ENCODE measurements at regions not wholly inside any gene's neighbourhood (a gene's known extent, or its start where the extent isn't known, plus 50 kb on each side); places are given as distances from the start of the nearest gene placed in this dataset.

- Histone ChIP-seq H2AFZ (ENCODE audit: low read depth, low read length) (no peak overlapping the region), H3K9ac (ENCODE audit: low read length) (no peak overlapping the region), H3K36me3 (ENCODE audit: insufficient read depth, low read length) (no peaks in the 10 kb centered on the region), H3K9me2 (ENCODE audit: insufficient read depth, low read length) (no peaks in the 10 kb centered on the region), H3K79me2 (replicated peaks; ENCODE audit: insufficient read depth, low read length) (no peaks in the 10 kb centered on the region), H3K27me3 (ENCODE audit: insufficient read depth, low read depth, low read length) (no peaks in the 10 kb centered on the region), H3K4me3 (ENCODE audit: low read length) (no peak overlapping the region), H3K4me2 (ENCODE audit: low read length) (no peak overlapping the region), H3K9me3 (ENCODE audit: low read length) (no peaks in the 10 kb centered on the region), H3F3A (ENCODE audit: insufficient read depth, low read length, poor library complexity, severe bottlenecking) (no peaks in the 10 kb centered on the region), H3K27ac (ENCODE audit: low read length) (no peak overlapping the region), H4K20me1 (ENCODE audit: insufficient read depth) (no peaks in the 10 kb centered on the region)
- TF ChIP-seq RAD21 (conservative IDR thresholded peaks at IDR 0.05) (no peak), CTCF (IDR thresholded peaks at IDR 0.05; ENCODE audit: poor library complexity, severe bottlenecking) (no peak), SMC3 (conservative IDR thresholded peaks at IDR 0.05; ENCODE audit: poor library complexity) (no peak), EZH2 (IDR thresholded peaks at IDR 0.05; ENCODE audit: borderline replicate concordance, insufficient read depth, low read length, poor library complexity, severe bottlenecking) (no peak), MXI1 (conservative IDR thresholded peaks at IDR 0.05; ENCODE audit: poor library complexity, severe bottlenecking) (no peak), POLR2AphosphoS5 (IDR thresholded peaks at IDR 0.05) (no peak), TAF1 (IDR thresholded peaks at IDR 0.05; ENCODE audit: low read depth) (no peak), REST (IDR thresholded peaks at IDR 0.05; ENCODE audit: borderline replicate concordance) (no peak), EP300 (conservative IDR thresholded peaks at IDR 0.05; ENCODE audit: poor library complexity, severe bottlenecking) (no peak)
Measured at GRCh38 chr4:11590132-11590531, 161.4 kb upstream of the HS3ST1 start.

GRCh38 chr4:11589676-11590075, 161.0 kb upstream of the HS3ST1 start:
- no peaks in the 10 kb centered on the region for H3K9me3 ChIP-seq (ENCODE audit: low read length)
- H3K4me3 ChIP-seq (ENCODE audit: low read length): no peak overlapping the region
- H3K27me3 ChIP-seq (ENCODE audit: insufficient read depth, low read depth, low read length): no peaks in the 10 kb centered on the region
- no peak overlapping the region for H3K27ac ChIP-seq (ENCODE audit: low read length)
- H4K20me1 ChIP-seq (ENCODE audit: insufficient read depth): no peaks in the 10 kb centered on the region
- H3K9ac ChIP-seq (ENCODE audit: low read length): no peak overlapping the region
- no peak for TF ChIP-seq EZH2 (IDR thresholded peaks at IDR 0.05; ENCODE audit: borderline replicate concordance, insufficient read depth, low read length, poor library complexity, severe bottlenecking)
- no peak for TF ChIP-seq REST (IDR thresholded peaks at IDR 0.05; ENCODE audit: borderline replicate concordance)
- TF ChIP-seq TAF1 (IDR thresholded peaks at IDR 0.05; ENCODE audit: low read depth): no peak
- TF ChIP-seq RAD21 (conservative IDR thresholded peaks at IDR 0.05): no peak
- TF ChIP-seq POLR2AphosphoS5 (IDR thresholded peaks at IDR 0.05): no peak
- no peak for TF ChIP-seq SMC3 (conservative IDR thresholded peaks at IDR 0.05; ENCODE audit: poor library complexity)
- TF ChIP-seq EP300 (conservative IDR thresholded peaks at IDR 0.05; ENCODE audit: poor library complexity, severe bottlenecking): no peak
- TF ChIP-seq CTCF (IDR thresholded peaks at IDR 0.05; ENCODE audit: poor library complexity, severe bottlenecking): no peak
- TF ChIP-seq MXI1 (conservative IDR thresholded peaks at IDR 0.05; ENCODE audit: poor library complexity, severe bottlenecking): no peak
- no peaks in the 10 kb centered on the region for H3F3A ChIP-seq (ENCODE audit: insufficient read depth, low read length, poor library complexity, severe bottlenecking)
- no peak overlapping the region for H2AFZ ChIP-seq (ENCODE audit: low read depth, low read length)
- H3K4me2 ChIP-seq (ENCODE audit: low read length): no peak overlapping the region
- no peaks in the 10 kb centered on the region for H3K36me3 ChIP-seq (ENCODE audit: insufficient read depth, low read length)
- no peaks in the 10 kb centered on the region for H3K79me2 ChIP-seq (replicated peaks; ENCODE audit: insufficient read depth, low read length)
- H3K9me2 ChIP-seq (ENCODE audit: insufficient read depth, low read length): no peaks in the 10 kb centered on the region
